Adrenal gland (tissue), 5 donors: ENCODE measurements at regions not wholly inside any gene's neighbourhood (a gene's known extent, or its start where the extent isn't known, plus 50 kb on each side); places are given as distances from the start of the nearest gene placed in this dataset.

Source experiments
- POLR2A ChIP-seq, 2 donors: fragments of 450-650 bp; IDR thresholded peaks; one replicate each; pipeline ENCODE4 v1.6.1; 2017; ENCODE audit warnings: antibody characterized with exemption in 2 of 2, mild to moderate bottlenecking in 2 of 2, moderate library complexity in 1 of 2
- TF ChIP-seq, protein P1 (sequence below), 6 experiments: fragments of 450-650 bp in 4 of 6; fragments of 200-600 bp in 2 of 6; sonication (generic) in 1 of 6; IDR thresholded peaks; 1 replicate in 5 of 6; 2 replicates in 1 of 6; pipeline versions ENCODE4 v1.5.1 to v1.8.0; 2016 to 2021; ENCODE audit warnings: antibody characterized with exemption in 6 of 6, mild to moderate bottlenecking in 2 of 6, moderate library complexity in 1 of 6
- donor health status: DM: no; HTN: no; CAD: no.

DNA sequence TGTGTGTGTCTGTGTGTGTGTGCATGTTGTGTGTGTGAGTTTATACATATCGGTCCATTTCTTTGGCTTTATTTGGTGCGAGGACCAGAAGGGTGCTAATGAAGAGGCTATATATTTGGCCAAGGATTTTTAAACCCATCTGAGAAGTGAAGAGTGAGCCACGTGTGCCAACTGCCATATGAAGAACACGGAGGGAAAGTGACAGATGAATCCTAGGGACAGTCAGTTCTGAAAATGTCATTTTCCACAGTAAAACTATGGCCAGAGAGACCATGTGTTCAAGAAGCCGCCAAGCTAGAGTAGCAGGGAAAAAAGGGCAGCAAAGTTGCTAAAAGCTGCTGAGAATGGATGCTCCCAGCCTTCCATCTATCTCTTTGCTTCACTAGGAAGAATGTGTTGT, 297.3 kb upstream of the LMCD1 start:
- TF ChIP-seq, protein P1, sequence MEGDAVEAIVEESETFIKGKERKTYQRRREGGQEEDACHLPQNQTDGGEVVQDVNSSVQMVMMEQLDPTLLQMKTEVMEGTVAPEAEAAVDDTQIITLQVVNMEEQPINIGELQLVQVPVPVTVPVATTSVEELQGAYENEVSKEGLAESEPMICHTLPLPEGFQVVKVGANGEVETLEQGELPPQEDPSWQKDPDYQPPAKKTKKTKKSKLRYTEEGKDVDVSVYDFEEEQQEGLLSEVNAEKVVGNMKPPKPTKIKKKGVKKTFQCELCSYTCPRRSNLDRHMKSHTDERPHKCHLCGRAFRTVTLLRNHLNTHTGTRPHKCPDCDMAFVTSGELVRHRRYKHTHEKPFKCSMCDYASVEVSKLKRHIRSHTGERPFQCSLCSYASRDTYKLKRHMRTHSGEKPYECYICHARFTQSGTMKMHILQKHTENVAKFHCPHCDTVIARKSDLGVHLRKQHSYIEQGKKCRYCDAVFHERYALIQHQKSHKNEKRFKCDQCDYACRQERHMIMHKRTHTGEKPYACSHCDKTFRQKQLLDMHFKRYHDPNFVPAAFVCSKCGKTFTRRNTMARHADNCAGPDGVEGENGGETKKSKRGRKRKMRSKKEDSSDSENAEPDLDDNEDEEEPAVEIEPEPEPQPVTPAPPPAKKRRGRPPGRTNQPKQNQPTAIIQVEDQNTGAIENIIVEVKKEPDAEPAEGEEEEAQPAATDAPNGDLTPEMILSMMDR (IDR thresholded peaks at IDR 0.05): no peak
- no peak for TF ChIP-seq POLR2A (IDR thresholded peaks at IDR 0.05)
